Right atrium auricular region (tissue), 2 donors: ENCODE measurements at regions not wholly inside any gene's neighbourhood (a gene's known extent, or its start where the extent isn't known, plus 50 kb on each side); places are given as distances from the start of the nearest gene placed in this dataset.

Source experiments
- DNase-seq: peaks from one replicate; pipeline ENCODE4 v3.0.0-alpha.2; 2019; ENCODE audit warnings: low spot score
- H3K27ac ChIP-seq, 2 donors: fragments of 200-600 bp; sonication (generic); 1 replicate in 1 of 2; 2 replicates in 1 of 2; pipeline ENCODE4 v1.5.1; 2016 to 2019
- H3K27me3 ChIP-seq, 2 donors: fragments of 200-600 bp; sonication (generic); one replicate each; pipeline versions ENCODE4 v1.5.1 to v1.6.0; 2017 to 2019
- H3K36me3 ChIP-seq: fragments of 200-600 bp; sonication (generic); one replicate; pipeline ENCODE4 v1.5.1; 2016
- H3K4me1 ChIP-seq, 2 donors: fragments of 200-600 bp; sonication (generic); one replicate each; pipeline versions ENCODE4 v1.5.1 to v1.6.0; 2017 to 2019
- H3K4me3 ChIP-seq, 2 donors: fragments of 200-600 bp; sonication (generic); 1 replicate in 1 of 2; 2 replicates in 1 of 2; pipeline ENCODE4 v1.5.1; 2017 to 2019; ENCODE audit warnings: mild to moderate bottlenecking in 1 of 2, moderate library complexity in 1 of 2
- H3K9me3 ChIP-seq, 2 donors: fragments of 200-600 bp; sonication (generic); one replicate each; pipeline ENCODE4 v1.5.1; 2019
- TF ChIP-seq, protein P1 (sequence below), 2 donors: fragments of 200-600 bp; sonication (generic); IDR thresholded peaks; one replicate each; pipeline ENCODE4 v1.5.1; 2019; ENCODE audit warnings: antibody characterized with exemption in 2 of 2

DNA sequence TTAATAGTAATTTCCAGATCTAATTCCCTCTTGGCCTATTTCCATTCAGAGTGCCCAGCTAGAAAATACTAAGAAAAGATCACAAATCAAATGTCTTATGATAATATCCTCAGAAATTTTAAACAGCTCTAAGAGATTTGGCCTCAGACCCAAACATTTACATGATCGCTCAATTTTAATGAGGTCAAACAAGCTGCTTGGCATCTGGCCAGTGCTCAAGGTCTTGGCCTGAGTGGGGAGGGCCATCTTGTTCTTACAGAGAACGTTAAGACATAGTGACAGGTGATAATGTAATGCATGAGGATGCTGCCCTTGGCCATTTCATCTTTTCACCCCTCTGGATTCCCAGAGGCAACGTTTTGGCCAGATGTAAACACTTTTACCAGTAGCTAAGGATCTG lies 159.2 kb upstream of the SLC7A11 start:
- H3K4me3 ChIP-seq = no peak overlapping the region
- H3K36me3 ChIP-seq = no peaks in the 10 kb centered on the region
- H3K27ac ChIP-seq = peak overlapping the region in 1 of 2 donors; percentile 48
- H3K9me3 ChIP-seq = no peaks in the 10 kb centered on the region
- TF ChIP-seq, protein P1, sequence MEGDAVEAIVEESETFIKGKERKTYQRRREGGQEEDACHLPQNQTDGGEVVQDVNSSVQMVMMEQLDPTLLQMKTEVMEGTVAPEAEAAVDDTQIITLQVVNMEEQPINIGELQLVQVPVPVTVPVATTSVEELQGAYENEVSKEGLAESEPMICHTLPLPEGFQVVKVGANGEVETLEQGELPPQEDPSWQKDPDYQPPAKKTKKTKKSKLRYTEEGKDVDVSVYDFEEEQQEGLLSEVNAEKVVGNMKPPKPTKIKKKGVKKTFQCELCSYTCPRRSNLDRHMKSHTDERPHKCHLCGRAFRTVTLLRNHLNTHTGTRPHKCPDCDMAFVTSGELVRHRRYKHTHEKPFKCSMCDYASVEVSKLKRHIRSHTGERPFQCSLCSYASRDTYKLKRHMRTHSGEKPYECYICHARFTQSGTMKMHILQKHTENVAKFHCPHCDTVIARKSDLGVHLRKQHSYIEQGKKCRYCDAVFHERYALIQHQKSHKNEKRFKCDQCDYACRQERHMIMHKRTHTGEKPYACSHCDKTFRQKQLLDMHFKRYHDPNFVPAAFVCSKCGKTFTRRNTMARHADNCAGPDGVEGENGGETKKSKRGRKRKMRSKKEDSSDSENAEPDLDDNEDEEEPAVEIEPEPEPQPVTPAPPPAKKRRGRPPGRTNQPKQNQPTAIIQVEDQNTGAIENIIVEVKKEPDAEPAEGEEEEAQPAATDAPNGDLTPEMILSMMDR (IDR thresholded peaks at IDR 0.05) = no peak
- H3K27me3 ChIP-seq = no peaks in the 10 kb centered on the region
- H3K4me1 ChIP-seq = peaks cover 0 to 4% of the 10 kb centered on the region in 2 donors
- no peak for DNase-seq

DNA sequence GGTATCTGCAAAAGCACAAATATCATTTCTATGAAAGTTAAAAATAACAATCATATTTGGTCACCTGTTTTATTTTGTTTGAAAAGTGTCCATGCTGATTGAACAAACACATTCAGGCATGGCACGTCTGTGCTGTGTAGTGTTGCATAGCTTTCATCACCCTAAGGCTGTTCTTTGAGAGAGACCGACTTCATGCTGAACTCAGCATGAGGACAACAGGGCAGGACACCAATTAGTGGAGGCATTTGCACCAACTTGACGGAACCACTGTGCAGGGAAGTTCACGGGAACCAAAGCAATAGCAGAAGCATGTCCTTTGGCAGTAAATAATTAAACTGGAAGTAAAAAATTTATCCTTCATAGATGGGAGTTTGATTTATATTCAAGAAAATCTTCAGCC lies 158.4 kb upstream of the SLC7A11 start:
- H3K27me3 ChIP-seq = no peaks in the 10 kb centered on the region
- peak overlapping the region in 1 of 2 donors; percentile 51 for H3K27ac ChIP-seq
- TF ChIP-seq, protein P1 (IDR thresholded peaks at IDR 0.05) = no peak
- H3K36me3 ChIP-seq = no peaks in the 10 kb centered on the region
- no peaks in the 10 kb centered on the region for H3K9me3 ChIP-seq
- peaks cover 0 to 4% of the 10 kb centered on the region in 2 donors for H3K4me1 ChIP-seq
- H3K4me3 ChIP-seq = no peak overlapping the region
- DNase-seq = no peak

- no peaks in the 10 kb centered on the region for H3K9me3 ChIP-seq
- no peaks in the 10 kb centered on the region for H3K27me3 ChIP-seq
- H3K36me3 ChIP-seq = no peaks in the 10 kb centered on the region
- TF ChIP-seq, protein P1 (IDR thresholded peaks at IDR 0.05) = no peak
- peaks cover 0 to 4% of the 10 kb centered on the region in 2 donors for H3K4me1 ChIP-seq
- no peak overlapping the region for H3K4me3 ChIP-seq
- H3K27ac ChIP-seq = peak overlapping the region in 1 of 2 donors; percentile 51
- DNase-seq = no peak
Observed at GRCh38 chr4:138400066-138400465, 157.9 kb upstream of the SLC7A11 start.

- H3K27ac ChIP-seq = peak overlapping the region; percentile 36 to 42
- peaks cover 0 to 4% of the 10 kb centered on the region in 2 donors for H3K4me1 ChIP-seq
- TF ChIP-seq, protein P1 (IDR thresholded peaks at IDR 0.05) = no peak
Observed at GRCh38 chr4:138399081-138399480, 156.9 kb upstream of the SLC7A11 start.

DNA sequence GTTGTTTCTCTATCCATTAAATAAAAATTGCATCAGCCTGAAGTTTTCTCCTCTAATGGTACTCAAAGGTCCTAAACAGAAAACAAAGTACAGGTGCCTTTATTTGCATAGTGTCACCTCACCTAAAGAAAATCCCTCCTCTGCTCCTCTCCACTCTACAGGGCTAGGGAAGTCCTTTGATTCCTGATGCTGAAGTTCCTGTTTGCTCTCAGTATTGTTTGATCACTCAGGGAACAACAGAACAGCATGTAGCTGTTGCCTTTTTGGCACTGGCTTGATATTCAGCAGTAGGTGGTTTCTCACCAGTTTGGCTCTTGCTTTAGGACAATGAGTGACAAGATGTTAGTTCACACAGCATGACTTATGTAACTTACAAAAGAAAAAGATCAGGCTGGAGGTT lies 156.2 kb upstream of the SLC7A11 start:
- no peak for DNase-seq
- TF ChIP-seq, protein P1 (IDR thresholded peaks at IDR 0.05) = no peak
- no peaks in the 10 kb centered on the region for H3K36me3 ChIP-seq
- no peaks in the 10 kb centered on the region for H3K9me3 ChIP-seq
- peak overlapping the region; percentile 36 to 42 for H3K27ac ChIP-seq
- H3K27me3 ChIP-seq = no peaks in the 10 kb centered on the region
- H3K4me1 ChIP-seq = peaks cover 0 to 4% of the 10 kb centered on the region in 2 donors
- H3K4me3 ChIP-seq = no peak overlapping the region

More at GRCh38 chr4:138399081-138399480, 156.9 kb upstream of the SLC7A11 start:
- H3K4me3 ChIP-seq = no peak overlapping the region
- H3K27me3 ChIP-seq = no peaks in the 10 kb centered on the region
- H3K9me3 ChIP-seq = no peaks in the 10 kb centered on the region
- H3K36me3 ChIP-seq = no peaks in the 10 kb centered on the region
- no peak for DNase-seq
